Transverse colon (tissue), 4 donors: ENCODE measurements at regions not wholly inside any gene's neighbourhood (a gene's known extent, or its start where the extent isn't known, plus 50 kb on each side); places are given as distances from the start of the nearest gene placed in this dataset.
"Not testable (repeated sequence)": the region's sequence is repeated elsewhere in the genome, so short reads cannot be mapped to it uniquely, and the experiment has no call there.

ENCODE experiments used
- EP300 ChIP-seq: sonication (generic); formaldehyde crosslinking; IDR thresholded peaks from one replicate; pipeline ENCODE4 v1.6.1; 2017; ENCODE audit warnings: antibody characterized with exemption, low read depth
- POLR2A ChIP-seq: fragments of 450-650 bp; IDR thresholded peaks from one replicate; pipeline ENCODE4 v1.6.1; 2016; ENCODE audit warnings: antibody characterized with exemption, mild to moderate bottlenecking, moderate library complexity
- POLR2AphosphoS5 ChIP-seq, 3 donors: sonication (generic); formaldehyde crosslinking; IDR thresholded peaks; one replicate each; pipeline ENCODE4 v1.6.1; 2016; ENCODE audit warnings: antibody characterized with exemption in 3 of 3
- TF ChIP-seq, protein P1 (sequence below), 5 experiments: fragments of 200-600 bp in 3 of 5; fragments of 450-650 bp in 2 of 5; sonication (generic) in 3 of 5; IDR thresholded peaks; 1 replicate in 2 of 5; 2 replicates in 3 of 5; pipeline ENCODE4 v1.5.1; 2016 to 2017; ENCODE audit warnings: antibody characterized with exemption in 5 of 5, inconsistent platforms in 3 of 5, mild to moderate bottlenecking in 2 of 5, moderate library complexity in 1 of 5

DNA sequence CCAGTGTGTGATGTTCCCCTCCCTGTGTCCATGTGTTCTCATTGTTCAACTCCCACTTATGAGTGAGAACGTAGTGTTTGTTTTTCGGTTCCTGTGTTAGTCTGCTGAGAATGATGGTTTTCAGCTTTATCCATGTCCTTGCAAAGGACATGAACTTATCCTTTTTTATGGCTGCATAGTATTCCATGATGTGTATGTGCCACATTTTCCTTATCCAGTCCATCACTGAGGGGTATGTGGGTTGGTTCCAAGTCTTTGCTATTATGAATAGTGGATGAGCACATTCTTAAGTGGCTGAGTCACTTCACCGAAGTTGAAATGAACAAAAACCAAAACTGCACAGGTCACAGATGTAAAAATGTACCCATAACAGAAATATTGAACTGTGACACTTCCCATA is 157.5 kb downstream of the LEPR start:
- TF ChIP-seq POLR2A; EP300; POLR2AphosphoS5 (IDR thresholded peaks at IDR 0.05): not testable (repeated sequence)
- TF ChIP-seq, protein P1, sequence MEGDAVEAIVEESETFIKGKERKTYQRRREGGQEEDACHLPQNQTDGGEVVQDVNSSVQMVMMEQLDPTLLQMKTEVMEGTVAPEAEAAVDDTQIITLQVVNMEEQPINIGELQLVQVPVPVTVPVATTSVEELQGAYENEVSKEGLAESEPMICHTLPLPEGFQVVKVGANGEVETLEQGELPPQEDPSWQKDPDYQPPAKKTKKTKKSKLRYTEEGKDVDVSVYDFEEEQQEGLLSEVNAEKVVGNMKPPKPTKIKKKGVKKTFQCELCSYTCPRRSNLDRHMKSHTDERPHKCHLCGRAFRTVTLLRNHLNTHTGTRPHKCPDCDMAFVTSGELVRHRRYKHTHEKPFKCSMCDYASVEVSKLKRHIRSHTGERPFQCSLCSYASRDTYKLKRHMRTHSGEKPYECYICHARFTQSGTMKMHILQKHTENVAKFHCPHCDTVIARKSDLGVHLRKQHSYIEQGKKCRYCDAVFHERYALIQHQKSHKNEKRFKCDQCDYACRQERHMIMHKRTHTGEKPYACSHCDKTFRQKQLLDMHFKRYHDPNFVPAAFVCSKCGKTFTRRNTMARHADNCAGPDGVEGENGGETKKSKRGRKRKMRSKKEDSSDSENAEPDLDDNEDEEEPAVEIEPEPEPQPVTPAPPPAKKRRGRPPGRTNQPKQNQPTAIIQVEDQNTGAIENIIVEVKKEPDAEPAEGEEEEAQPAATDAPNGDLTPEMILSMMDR (IDR thresholded peaks at IDR 0.05): not testable (repeated sequence)
